GM19025 (cell line): ENCODE measurements at regions not wholly inside any gene's neighbourhood (a gene's known extent, or its start where the extent isn't known, plus 50 kb on each side); places are given as distances from the start of the nearest gene placed in this dataset.
"Not testable (repeated sequence)": the region's sequence is repeated elsewhere in the genome, so short reads cannot be mapped to it uniquely, and the experiment has no call there.

Source experiments
- ATAC-seq: cut with Tn5 transposase; IDR thresholded peaks from one replicate; pipeline ENCODE4 v1.9.1; 2021; ENCODE audit warnings: mild to moderate bottlenecking, low read depth, moderate library complexity; ENCODE audit not compliant: unreplicated experiment

GRCh38 chr12:93231938-93232337 is 145.8 kb upstream of the NUDT4 start:
- ATAC-seq, result no peak

DNA sequence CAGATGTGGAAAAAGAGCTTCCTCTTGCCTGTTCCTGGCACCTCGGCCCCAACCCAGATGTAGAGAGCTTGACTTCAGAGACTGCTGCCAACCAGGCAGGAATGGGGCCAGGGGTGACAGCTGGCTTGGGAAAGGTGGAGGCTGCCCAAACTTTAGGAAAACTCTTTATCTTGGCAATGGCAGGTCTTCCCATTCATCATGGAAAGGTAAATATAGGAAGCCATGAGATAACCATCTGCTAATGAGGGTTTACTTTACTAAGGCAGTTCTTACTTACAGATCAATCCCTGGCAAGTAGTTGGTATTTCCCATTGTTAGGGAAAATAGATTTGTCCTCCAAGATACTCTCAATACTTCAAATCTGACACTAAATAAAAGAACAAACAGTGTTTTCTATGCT is 143.1 kb upstream of the NUDT4 start:
- ATAC-seq, result no peak

- ATAC-seq, result no peak
Measured at GRCh38 chr12:93235881-93236280, 141.8 kb upstream of the NUDT4 start.

GRCh38 chr12:93237235-93237915 is 140.3 kb upstream of the NUDT4 start:
- ATAC-seq, result no peak

DNA sequence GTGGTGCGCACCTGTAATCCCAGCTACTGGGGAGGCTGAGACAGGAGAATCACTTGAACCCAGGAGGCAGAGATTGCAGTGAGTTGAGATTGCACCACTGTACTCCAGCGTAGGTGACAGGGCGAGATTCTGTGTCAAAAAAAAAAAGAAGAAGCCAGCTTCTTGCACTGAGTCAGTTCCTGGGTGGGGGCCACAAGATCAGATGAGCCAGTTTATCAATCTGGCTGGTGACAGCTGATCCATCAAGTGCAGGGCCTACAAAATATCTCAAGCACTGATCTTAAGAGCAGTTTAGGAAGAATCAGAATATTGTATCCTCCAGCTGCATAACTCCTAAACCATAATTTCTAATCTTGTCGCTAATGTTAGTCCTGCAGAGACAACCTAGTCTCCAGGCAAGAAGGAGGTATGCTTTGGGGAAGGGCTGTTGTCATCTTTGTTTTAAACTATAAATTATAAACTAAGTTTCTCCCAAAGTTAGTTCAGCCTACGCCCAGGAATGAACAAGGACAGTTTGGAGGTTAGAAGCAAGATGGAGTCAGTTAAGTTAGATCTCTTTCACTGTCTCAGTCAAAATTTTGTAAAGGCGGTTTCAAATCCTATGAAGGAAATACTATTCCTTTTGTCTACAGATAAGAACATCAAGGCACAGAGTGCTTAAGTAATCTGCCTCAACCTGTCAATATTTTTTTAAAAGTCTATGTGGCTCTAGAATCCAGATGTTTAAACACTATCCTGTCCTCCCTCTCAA is 139.0 kb upstream of the NUDT4 start:
- not testable (repeated sequence) for ATAC-seq

- ATAC-seq, result not testable (repeated sequence)
Measured at GRCh38 chr12:93239789-93240188, 137.9 kb upstream of the NUDT4 start.

- no peak for ATAC-seq
Measured at GRCh38 chr12:93242154-93242972, 135.4 kb upstream of the NUDT4 start.

DNA sequence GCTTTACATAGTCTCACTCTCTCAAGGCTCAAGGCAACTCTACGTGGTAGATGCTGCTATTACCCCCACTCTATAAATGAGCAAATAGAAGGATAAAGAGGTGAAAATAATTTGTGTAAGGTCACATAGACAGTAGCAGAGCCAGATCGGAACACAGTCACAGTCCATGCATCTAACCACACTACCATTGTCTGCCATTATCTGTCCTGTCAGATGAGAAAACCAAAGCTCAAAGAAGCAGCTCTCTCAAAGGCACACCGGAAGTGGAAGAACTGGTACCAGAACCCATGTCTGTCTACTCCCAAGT is 134.4 kb upstream of the NUDT4 start:
- no peak for ATAC-seq

DNA sequence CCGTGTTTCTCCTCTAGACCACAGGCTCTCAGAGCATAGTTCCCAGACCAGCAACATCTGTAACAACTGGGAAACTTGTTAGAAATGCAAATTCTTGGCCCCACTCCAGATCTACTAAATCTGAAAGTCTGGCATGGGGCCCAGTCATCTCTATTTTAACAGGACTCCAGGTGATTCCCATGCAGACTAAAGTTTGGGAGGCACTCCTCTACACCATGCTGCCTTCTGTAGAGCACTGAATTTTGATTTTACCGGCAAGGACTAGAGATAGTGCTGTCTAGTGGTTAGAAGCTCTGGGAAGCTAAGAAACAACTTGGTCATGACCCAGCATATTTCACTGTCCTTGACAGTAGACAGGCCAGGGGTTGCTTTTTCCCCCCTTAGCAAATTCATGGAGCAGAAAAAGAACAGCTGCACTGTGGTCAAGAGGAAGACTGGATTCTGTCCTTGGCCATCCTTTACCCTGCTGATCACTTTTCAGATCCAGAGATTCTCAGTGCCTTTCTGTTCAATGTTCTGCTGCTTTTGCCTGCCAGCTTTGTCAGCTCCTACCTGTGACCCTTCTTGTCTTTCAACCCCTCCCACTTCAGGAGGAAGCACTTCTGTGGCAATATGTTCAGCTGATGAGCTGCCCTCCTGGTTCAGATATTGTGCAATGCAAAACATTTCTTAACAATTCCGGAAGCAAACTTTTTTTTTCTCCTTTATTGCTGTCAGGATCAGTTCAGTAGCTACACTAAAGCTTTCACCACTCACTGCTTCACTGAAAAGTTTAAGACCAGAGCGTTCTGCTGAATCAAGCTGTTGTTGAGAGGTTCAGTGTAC is 133.8 kb upstream of the NUDT4 start:
- no peak for ATAC-seq

- no peak for ATAC-seq
Measured at GRCh38 chr12:93244514-93245077, 133.1 kb upstream of the NUDT4 start.

- peak; percentile 44 for ATAC-seq
Measured at GRCh38 chr12:93245543-93245942, 132.2 kb upstream of the NUDT4 start.

DNA sequence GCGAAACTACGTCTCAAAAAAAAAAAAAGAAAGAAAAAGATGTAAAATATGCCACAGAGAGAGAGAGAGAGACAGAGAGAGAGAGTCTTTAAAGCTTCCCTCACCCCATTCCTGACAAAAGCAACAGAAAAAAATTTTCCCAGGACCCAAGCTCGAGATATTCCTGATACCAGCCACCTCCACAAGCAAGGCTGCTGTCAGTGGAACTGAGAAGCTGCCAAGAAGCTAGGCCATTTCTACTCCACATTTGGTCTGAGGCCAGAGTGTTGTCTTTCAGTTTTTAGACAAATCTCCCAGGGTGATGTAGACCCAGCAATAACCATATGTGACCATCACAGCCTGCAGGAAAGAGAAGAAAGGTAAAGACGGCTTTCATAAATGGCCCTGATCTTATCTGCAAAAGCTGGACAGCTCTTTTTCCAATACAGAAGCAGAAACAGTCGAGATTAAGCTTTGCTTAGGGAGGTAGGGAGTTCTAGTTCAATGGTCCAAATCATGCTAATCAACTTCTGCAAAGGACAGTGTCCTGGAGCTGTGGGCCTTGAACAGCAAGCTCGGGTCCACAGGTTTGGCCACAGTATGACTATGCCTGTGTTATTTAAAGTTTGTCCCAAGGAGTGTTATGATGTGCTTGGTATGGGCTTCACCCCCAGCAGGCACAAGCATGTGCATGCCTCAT is 130.3 kb upstream of the NUDT4 start:
- no peak for ATAC-seq

DNA sequence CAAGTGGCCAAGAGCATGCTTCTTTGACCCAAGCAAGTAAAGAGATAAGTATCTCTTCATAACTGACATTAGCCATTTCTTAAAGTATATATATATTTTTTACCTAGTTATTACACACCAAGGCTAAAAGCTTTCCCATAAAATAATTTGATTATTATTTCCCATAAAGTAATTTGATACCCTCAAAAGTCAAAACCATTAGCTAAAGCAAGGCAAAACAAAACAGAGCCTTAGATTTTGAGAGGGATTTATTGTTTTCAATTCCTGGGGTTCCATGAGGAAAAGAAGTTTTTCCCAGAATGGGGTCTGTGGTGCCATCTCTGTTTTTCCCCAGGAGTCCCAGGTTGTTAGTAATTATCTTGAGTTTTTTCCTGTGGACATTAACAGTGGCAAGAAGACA is 125.5 kb upstream of the NUDT4 start:
- ATAC-seq, result no peak

DNA sequence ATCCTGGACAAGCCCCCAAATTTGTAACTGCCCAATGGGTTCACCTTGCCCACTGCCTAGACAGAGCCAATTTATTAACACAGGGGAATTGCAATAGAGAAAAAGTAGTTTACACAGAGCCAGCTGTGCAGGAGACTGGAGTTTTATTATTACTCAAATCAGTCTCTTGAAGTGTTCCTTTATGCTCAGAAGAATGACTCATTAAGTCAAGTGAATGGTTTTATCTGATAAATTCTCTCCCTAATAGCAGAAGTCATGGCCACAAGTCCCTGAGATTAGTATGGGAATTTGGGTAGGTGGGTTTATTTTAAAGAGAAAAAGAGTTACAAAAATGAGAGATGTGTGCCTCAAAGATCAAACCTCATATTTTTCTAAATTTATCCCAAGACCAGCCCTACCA is 122.8 kb upstream of the NUDT4 start:
- ATAC-seq, result no peak

DNA sequence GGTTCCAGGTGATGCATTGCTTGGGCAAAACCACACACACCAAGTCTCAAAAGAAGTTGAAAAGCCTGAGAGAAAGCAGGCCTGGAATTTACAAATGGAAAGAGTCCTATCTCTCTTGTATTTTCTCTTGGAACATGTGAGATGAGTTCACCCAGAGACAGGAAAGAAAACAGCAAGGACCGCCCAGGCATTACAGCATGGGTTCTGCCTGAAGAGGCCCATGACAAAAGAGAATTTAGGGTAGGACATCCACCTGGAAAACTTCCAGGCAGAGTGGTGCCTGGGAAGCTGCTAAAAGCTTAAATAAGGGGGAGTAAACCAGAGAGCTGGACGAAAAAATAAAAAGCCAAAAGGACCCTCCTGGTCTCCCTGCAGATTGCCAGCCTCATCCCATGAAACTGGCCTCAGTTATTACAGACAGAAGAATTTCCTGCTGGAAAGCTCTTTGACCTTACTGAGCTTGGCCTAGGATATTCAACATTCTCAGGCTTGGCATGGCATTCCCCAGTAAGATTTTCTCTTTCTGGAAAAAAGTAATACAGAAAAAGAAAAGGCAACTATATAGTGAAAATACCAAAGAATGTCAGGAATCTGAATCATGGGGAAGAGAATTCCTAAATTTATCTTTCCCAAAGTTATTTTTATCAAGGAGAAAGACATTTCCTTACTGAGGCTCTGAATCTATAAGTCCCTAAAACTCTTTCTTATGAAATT is 121.3 kb upstream of the NUDT4 start:
- no peak for ATAC-seq

GRCh38 chr12:93261505-93262094 is 116.1 kb upstream of the NUDT4 start:
- ATAC-seq, result no peak

GRCh38 chr12:93272997-93273396 is 104.7 kb upstream of the NUDT4 start:
- ATAC-seq, result no peak

GRCh38 chr12:93273834-93274564 is 103.7 kb upstream of the NUDT4 start:
- no peak for ATAC-seq
